GM12878 (cell line): ENCODE measurements at regions not wholly inside any gene's neighbourhood (a gene's known extent, or its start where the extent isn't known, plus 50 kb on each side); places are given as distances from the start of the nearest gene placed in this dataset.

Source experiments
- ATAC-seq: fragments of 200-7000 bp; cut with Tn5 transposase; 3 replicates; pipeline ENCODE4 v1.9.1; 2020; ENCODE audit warnings: mild to moderate bottlenecking, moderate library complexity
- BruUV-seq: library from RNA; stranded (reverse); fragments of 400-500 nt; replicated peaks from 2 replicates; lab custom pipeline; 2021; lab: Mats Ljungman, UMichigan
- CTCF ChIA-PET: fragments of 300-600 bp; sonication (Branson Sonifier 250); formaldehyde crosslinking; extraction: SDS; loops from one replicate; lab custom pipeline; 2021; ENCODE audit warnings: inconsistent platforms; lab: Yijun Ruan, JAX
- POLR2A ChIA-PET: fragments of 350-600 bp; formaldehyde crosslinking; extraction: SDS; loops from one replicate; lab custom pipeline; 2021; ENCODE audit warnings: inconsistent platforms; lab: Charles Lee
- RAD21 ChIA-PET: fragments of 300-600 bp; sonication (Branson Sonifier 250); formaldehyde crosslinking; loops from one replicate; lab custom pipeline; 2023; ENCODE audit warnings: antibody characterized with exemption; ENCODE audit not compliant: unreplicated experiment; lab: Charles Lee
- SMC1A ChIA-PET: fragments of 300-600 bp; sonication (Branson Sonifier 250); formaldehyde crosslinking; loops from one replicate; lab custom pipeline; 2023; ENCODE audit not compliant: unreplicated experiment, uncharacterized antibody; lab: Charles Lee
- DNase-seq: peaks from one replicate; pipeline ENCODE4 v3.0.0-alpha.2; 2011; ENCODE audit warnings: low read depth, low spot score
- FAIRE-seq: peaks from 3 replicates; lab custom pipeline; 2011; peaks lifted over from hg19 to GRCh38; lab: Jason Lieb, UNC
- H2AFZ ChIP-seq: 2 replicates; pipeline ENCODE4 v1.6.0; 2011; ENCODE audit warnings: low read depth, low read length, control low read depth; ENCODE audit not compliant: control insufficient read depth
- H3K27ac ChIP-seq: 2 replicates; pipeline ENCODE4 v1.5.1; 2011; ENCODE audit warnings: control low read depth; ENCODE audit not compliant: control insufficient read depth, insufficient read depth
- H3K27me3 ChIP-seq, 2 experiments: replicated peaks in 1 of 2; 2 replicates each; pipeline versions ENCODE4 v1.6.0 to v1.6.1; 2011; ENCODE audit warnings: low read length in 1 of 2; ENCODE audit not compliant: control insufficient read depth in 2 of 2, insufficient read depth in 2 of 2
- H3K36me3 ChIP-seq, 2 experiments: 2 replicates each; pipeline ENCODE4 v1.5.1; 2011; ENCODE audit warnings: low read length in 1 of 2; ENCODE audit not compliant: control insufficient read depth in 2 of 2, insufficient read depth in 2 of 2
- H3K4me1 ChIP-seq: 2 replicates; pipeline ENCODE4 v1.6.1; 2011; ENCODE audit warnings: mild to moderate bottlenecking, low read length, moderate library complexity, mixed read lengths; ENCODE audit not compliant: control insufficient read depth, insufficient read depth
- H3K4me2 ChIP-seq: 2 replicates; pipeline ENCODE4 v1.6.0; 2011; ENCODE audit warnings: control low read depth; ENCODE audit not compliant: control insufficient read depth, insufficient read depth
- H3K4me3 ChIP-seq: fragments of 200-600 bp; sonication (generic); 2 replicates; pipeline ENCODE4 v1.5.1; 2016
- H3K79me2 ChIP-seq: 2 replicates; pipeline ENCODE4 v1.6.0; 2011; ENCODE audit warnings: low read length; ENCODE audit not compliant: control insufficient read depth, insufficient read depth
- H3K9ac ChIP-seq: 2 replicates; pipeline ENCODE4 v1.8.0; 2011; ENCODE audit warnings: low read length, control low read depth, mixed read lengths; ENCODE audit not compliant: control insufficient read depth, insufficient read depth
- H3K9me3 ChIP-seq: replicated peaks from 3 replicates; pipeline ENCODE4 v1.5.1; 2011; ENCODE audit warnings: mild to moderate bottlenecking, low read length; ENCODE audit not compliant: control insufficient read depth, insufficient read depth
- H4K20me1 ChIP-seq: 2 replicates; pipeline ENCODE4 v1.6.0; 2011; ENCODE audit not compliant: control insufficient read depth, insufficient read depth
- HDGF ChIP-seq: fragments of 450-650 bp; IDR thresholded peaks from 2 replicates; pipeline ENCODE4 v1.6.1; 2016; ENCODE audit warnings: antibody characterized with exemption
- IKZF2 ChIP-seq, 2 experiments: fragments of 450-650 bp; IDR thresholded peaks; 2 replicates each; pipeline ENCODE4 v1.6.1; 2017; ENCODE audit warnings: mild to moderate bottlenecking in 2 of 2, moderate library complexity in 2 of 2
- MLLT1 ChIP-seq: fragments of 450-650 bp; IDR thresholded peaks from 2 replicates; pipeline ENCODE4 v1.6.1; 2016; ENCODE audit warnings: mild to moderate bottlenecking
- PRDM15 ChIP-seq: fragments of 450-650 bp; formaldehyde crosslinking; IDR thresholded peaks from 2 replicates; pipeline ENCODE4 v1.4.0; 2020; ENCODE audit warnings: mild to moderate bottlenecking, moderate library complexity
- SREBF1 ChIP-seq: IDR thresholded peaks from 2 replicates; pipeline ENCODE4 v1.6.1; 2012; ENCODE audit warnings: mild to moderate bottlenecking, low read length
- TAF1 ChIP-seq: IDR thresholded peaks from 2 replicates; pipeline ENCODE4 v1.6.1; 2011; ENCODE audit warnings: mild to moderate bottlenecking, low read depth, low read length, borderline replicate concordance
- WGBS: methylation state at CpG from one replicate; pipeline ENCODE4 v1.1.6; 2016; ENCODE audit warnings: low lambda C conversion rate; ENCODE audit not compliant: insufficient replicate concordance, insufficient coverage; ENCODE audit errors: missing lambda C conversion rate; 5-methylcytosine and 5-hydroxymethylcytosine counted together
- in situ Hi-C: fragments of 300-500 bp; cut with MboI; formaldehyde crosslinking; loops from 9 replicates; pipeline ENCODE4 v1.14.3; 2018; ENCODE audit warnings: mixed read lengths
- intact Hi-C: fragments of 100-400 bp; cut with micrococcal nuclease; formaldehyde crosslinking; loops from one replicate; pipeline ENCODE4 v1.14.2; 2022; ENCODE audit not compliant: unreplicated experiment

- Histone ChIP-seq H2AFZ (no peak overlapping the region), H3K9me3 (no peaks in the 10 kb centered on the region), H4K20me1 (no peaks in the 10 kb centered on the region), H3K27ac (no peak overlapping the region), H3K79me2 (no peaks in the 10 kb centered on the region), H3K36me3 (no peaks in the 10 kb centered on the region), H3K4me1 (no peaks in the 10 kb centered on the region), H3K4me3 (no peak overlapping the region), H3K27me3 (no peaks in the 10 kb centered on the region), H3K9ac (no peak overlapping the region), H3K4me2 (no peak overlapping the region)
- ATAC-seq (no peak), FAIRE-seq (no peak), DNase-seq (no peak)
- in situ Hi-C loops (no loop called here), intact Hi-C loops (no loop called here)
- no TSS peak for BruUV-seq
- ChIA-PET POLR2A (no interaction called here), SMC1A (no interaction called here), CTCF (no interaction called here), RAD21 (no interaction called here)
- WGBS, result 0% methylated on average over 2 of the region's 2 CpGs
- no peak for TF ChIP-seq MLLT1
- no peak for TF ChIP-seq IKZF2 (IDR thresholded peaks at IDR 0.05)
- TF ChIP-seq SREBF1, result no peak
- no peak for TF ChIP-seq PRDM15
- TF ChIP-seq TAF1, result no peak
- TF ChIP-seq HDGF, result no peak
These were observed 220.7 kb upstream of the CNKSR2 start for GRCh38 chrX:21153503-21153902.
